Breast epithelium (tissue), 4 donors: ENCODE measurements at regions not wholly inside any gene's neighbourhood (a gene's known extent, or its start where the extent isn't known, plus 50 kb on each side); places are given as distances from the start of the nearest gene placed in this dataset.

ENCODE experiments used
- DNase-seq, 2 donors: peaks; one replicate each; pipeline ENCODE4 v3.0.0-alpha.2; 2019; ENCODE audit warnings: low spot score in 2 of 2
- H3K27ac ChIP-seq, 2 donors: fragments of 200-600 bp; sonication (generic) in 1 of 2; one replicate each; pipeline ENCODE4 v1.5.1; 2016 to 2019; ENCODE audit warnings: mild to moderate bottlenecking in 1 of 2
- H3K27me3 ChIP-seq, 2 donors: fragments of 200-600 bp; sonication (generic) in 1 of 2; one replicate each; pipeline versions ENCODE4 v1.5.1 to v1.6.0; 2017 to 2019; ENCODE audit warnings: control low read depth in 1 of 2, mild to moderate bottlenecking in 1 of 2
- H3K36me3 ChIP-seq: fragments of 200-600 bp; one replicate; pipeline ENCODE4 v1.5.1; 2019
- H3K4me1 ChIP-seq, 2 donors: fragments of 200-600 bp; sonication (generic); one replicate each; pipeline ENCODE4 v1.5.1; 2016 to 2019; ENCODE audit warnings: control low read depth in 1 of 2
- H3K4me3 ChIP-seq, 3 donors: fragments of 200-600 bp; sonication (generic); 1 replicate in 2 of 3; 2 replicates in 1 of 3; pipeline ENCODE4 v1.5.1; 2016 to 2019; ENCODE audit warnings: mild to moderate bottlenecking in 3 of 3, moderate library complexity in 2 of 3
- H3K9me3 ChIP-seq, 2 donors: fragments of 200-600 bp; sonication (generic) in 1 of 2; one replicate each; pipeline ENCODE4 v1.5.1; 2016 to 2019; ENCODE audit warnings: control low read depth in 1 of 2
- CTCF ChIP-seq, 3 donors: fragments of 450-650 bp; IDR thresholded peaks; one replicate each; pipeline ENCODE4 v1.5.1; 2016 to 2017; ENCODE audit warnings: antibody characterized with exemption in 3 of 3, mild to moderate bottlenecking in 3 of 3, moderate library complexity in 3 of 3
- POLR2A ChIP-seq: fragments of 450-650 bp; IDR thresholded peaks from one replicate; pipeline ENCODE4 v1.6.1; 2016; ENCODE audit warnings: antibody characterized with exemption, mild to moderate bottlenecking, moderate library complexity
- POLR2AphosphoS5 ChIP-seq, 3 donors: sonication (generic); formaldehyde crosslinking; IDR thresholded peaks; one replicate each; pipeline ENCODE4 v1.6.1; 2017; ENCODE audit warnings: antibody characterized with exemption in 3 of 3
- intact Hi-C: fragments of 100-400 bp; cut with DNase I; formaldehyde crosslinking; loops from one replicate; pipeline ENCODE4 v1.15.1; 2023; ENCODE audit warnings: low total_unique reads

GRCh38 chr6:40298207-40298606 is 289.0 kb downstream of the LRFN2 start:
- H3K4me1 ChIP-seq, result no peaks in the 10 kb centered on the region
- H3K9me3 ChIP-seq, result no peaks in the 10 kb centered on the region
- no peak for DNase-seq
- no peak for TF ChIP-seq CTCF (IDR thresholded peaks at IDR 0.05)
- H3K27ac ChIP-seq, result no peak overlapping the region
- H3K27me3 ChIP-seq, result no peaks in the 10 kb centered on the region
- intact Hi-C loops, result no loop called here
- H3K36me3 ChIP-seq, result no peaks in the 10 kb centered on the region
- H3K4me3 ChIP-seq, result no peak overlapping the region

- Histone ChIP-seq H3K27ac (no peak overlapping the region), H3K9me3 (no peaks in the 10 kb centered on the region), H3K4me1 (no peaks in the 10 kb centered on the region), H3K27me3 (peaks cover 0 to 6% of the 10 kb centered on the region in 2 donors), H3K36me3 (no peaks in the 10 kb centered on the region), H3K4me3 (no peak overlapping the region)
- TF ChIP-seq POLR2A, result no peak
- TF ChIP-seq CTCF (IDR thresholded peaks at IDR 0.05), result no peak
- TF ChIP-seq POLR2AphosphoS5 (IDR thresholded peaks at IDR 0.05), result no peak
- intact Hi-C loops, result no loop called here
- no peak for DNase-seq
Observed at GRCh38 chr6:40295251-40295950, 291.8 kb downstream of the LRFN2 start.

GRCh38 chr6:40293460-40294185 is 293.5 kb downstream of the LRFN2 start:
- Histone ChIP-seq H3K36me3 (no peaks in the 10 kb centered on the region), H3K9me3 (no peaks in the 10 kb centered on the region), H3K27me3 (peaks cover 0 to 6% of the 10 kb centered on the region in 2 donors), H3K27ac (no peak overlapping the region), H3K4me1 (no peaks in the 10 kb centered on the region), H3K4me3 (no peak overlapping the region)
- DNase-seq, result no peak
- TF ChIP-seq CTCF (IDR thresholded peaks at IDR 0.05) (no peak), POLR2AphosphoS5 (IDR thresholded peaks at IDR 0.05) (no peak), POLR2A (no peak)
- intact Hi-C loops, result no loop called here

GRCh38 chr6:40293060-40293459 is 294.1 kb downstream of the LRFN2 start:
- intact Hi-C loops, result no loop called here
- no peaks in the 10 kb centered on the region for H3K9me3 ChIP-seq
- H3K27ac ChIP-seq, result no peak overlapping the region
- H3K36me3 ChIP-seq, result no peaks in the 10 kb centered on the region
- DNase-seq, result no peak
- H3K4me3 ChIP-seq, result no peak overlapping the region
- H3K4me1 ChIP-seq, result no peaks in the 10 kb centered on the region
- TF ChIP-seq CTCF (IDR thresholded peaks at IDR 0.05) (no peak), POLR2AphosphoS5 (IDR thresholded peaks at IDR 0.05) (no peak), POLR2A (no peak)
- peaks cover 0 to 6% of the 10 kb centered on the region in 2 donors for H3K27me3 ChIP-seq

GRCh38 chr6:40290816-40291215 is 296.3 kb downstream of the LRFN2 start:
- TF ChIP-seq POLR2AphosphoS5 (IDR thresholded peaks at IDR 0.05) (no peak), CTCF (IDR thresholded peaks at IDR 0.05) (no peak), POLR2A (no peak)
- Histone ChIP-seq H3K9me3 (no peaks in the 10 kb centered on the region), H3K27ac (no peak overlapping the region), H3K4me1 (no peaks in the 10 kb centered on the region), H3K27me3 (peaks cover 0 to 12% of the 10 kb centered on the region in 2 donors), H3K36me3 (no peaks in the 10 kb centered on the region), H3K4me3 (no peak overlapping the region)
- intact Hi-C loops, result no loop called here
- no peak for DNase-seq
